ENCODE measurements at regions not wholly inside any gene's neighbourhood (a gene's known extent, or its start where the extent isn't known, plus 50 kb on each side); places are given as distances from the start of the nearest gene placed in this dataset.

GRCh38 chr14:101109347-101109638 is 205.8 kb upstream of the RTL1 start:
- Histone ChIP-seq H3K9me3 (ENCODE audit: low read length) (no peaks in the 10 kb centered on the region), H3K36me3 (ENCODE audit: insufficient read depth, low read length) (no peaks in the 10 kb centered on the region), H3K9me2 (ENCODE audit: insufficient read depth, low read length) (no peaks in the 10 kb centered on the region), H3K9ac (ENCODE audit: low read length) (no peak overlapping the region), H4K20me1 (ENCODE audit: insufficient read depth) (no peaks in the 10 kb centered on the region), H3K27me3 (ENCODE audit: insufficient read depth, low read depth, low read length) (no peaks in the 10 kb centered on the region), H2AFZ (ENCODE audit: low read depth, low read length) (no peak overlapping the region), H3F3A (ENCODE audit: insufficient read depth, low read length, poor library complexity, severe bottlenecking) (no peaks in the 10 kb centered on the region), H3K27ac (ENCODE audit: low read length) (no peak overlapping the region), H3K4me3 (ENCODE audit: low read length) (no peak overlapping the region), H3K4me2 (ENCODE audit: low read length) (no peak overlapping the region), H3K79me2 (replicated peaks; ENCODE audit: insufficient read depth, low read length) (no peaks in the 10 kb centered on the region)
- TF ChIP-seq MXI1 (conservative IDR thresholded peaks at IDR 0.05; ENCODE audit: poor library complexity, severe bottlenecking) (no peak), REST (IDR thresholded peaks at IDR 0.05; ENCODE audit: borderline replicate concordance) (no peak), TAF1 (IDR thresholded peaks at IDR 0.05; ENCODE audit: low read depth) (no peak), EZH2 (IDR thresholded peaks at IDR 0.05; ENCODE audit: borderline replicate concordance, insufficient read depth, low read length, poor library complexity, severe bottlenecking) (no peak), CTCF (IDR thresholded peaks at IDR 0.05; ENCODE audit: poor library complexity, severe bottlenecking) (no peak), RAD21 (conservative IDR thresholded peaks at IDR 0.05) (no peak), SMC3 (conservative IDR thresholded peaks at IDR 0.05; ENCODE audit: poor library complexity) (no peak), POLR2AphosphoS5 (IDR thresholded peaks at IDR 0.05) (no peak), EP300 (conservative IDR thresholded peaks at IDR 0.05; ENCODE audit: poor library complexity, severe bottlenecking) (no peak)

DNA sequence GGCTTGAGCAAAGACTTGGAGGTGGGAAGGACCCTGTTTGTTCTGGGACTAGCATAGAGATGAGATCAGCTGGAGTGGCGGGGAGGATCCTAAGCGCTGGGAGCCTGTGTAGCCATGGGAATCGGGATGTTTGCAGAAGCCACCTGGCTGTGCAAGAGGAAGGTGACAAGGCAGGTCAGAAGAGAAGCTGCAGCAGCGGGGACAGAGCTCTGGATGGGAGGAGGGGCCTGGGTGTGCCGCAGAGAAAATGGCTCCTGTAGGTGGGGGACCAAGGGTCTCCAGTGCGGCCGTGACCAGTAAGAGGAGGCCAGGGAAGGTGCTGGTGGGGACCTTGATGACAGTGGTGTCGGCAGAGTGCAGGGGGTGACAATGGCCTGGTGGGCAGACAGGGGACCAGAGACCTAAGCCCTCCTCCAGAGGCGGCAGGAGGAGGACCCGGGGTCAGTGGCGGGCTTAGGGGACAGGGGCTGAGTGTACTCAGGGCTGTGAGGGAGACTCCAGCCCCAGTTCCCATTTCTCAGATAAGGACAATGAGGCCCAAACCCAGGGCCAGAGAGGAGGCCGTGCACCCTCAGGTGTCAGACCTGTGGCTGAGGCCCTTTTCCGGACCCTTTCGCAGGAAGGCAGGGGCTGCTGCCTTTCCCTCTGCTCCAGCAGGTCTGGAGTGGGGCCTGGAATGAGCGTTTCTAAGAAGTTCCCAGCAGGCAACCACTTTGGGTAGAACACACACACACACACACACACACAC is 206.6 kb upstream of the RTL1 start:
- no peak overlapping the region for H3K4me2 ChIP-seq (ENCODE audit: low read length)
- H3K9me3 ChIP-seq (ENCODE audit: low read length), result no peaks in the 10 kb centered on the region
- no peaks in the 10 kb centered on the region for H4K20me1 ChIP-seq (ENCODE audit: insufficient read depth)
- no peaks in the 10 kb centered on the region for H3F3A ChIP-seq (ENCODE audit: insufficient read depth, low read length, poor library complexity, severe bottlenecking)
- no peaks in the 10 kb centered on the region for H3K9me2 ChIP-seq (ENCODE audit: insufficient read depth, low read length)
- H3K27me3 ChIP-seq (ENCODE audit: insufficient read depth, low read depth, low read length), result no peaks in the 10 kb centered on the region
- no peaks in the 10 kb centered on the region for H3K36me3 ChIP-seq (ENCODE audit: insufficient read depth, low read length)
- no peak overlapping the region for H3K4me3 ChIP-seq (ENCODE audit: low read length)
- no peaks in the 10 kb centered on the region for H3K79me2 ChIP-seq (replicated peaks; ENCODE audit: insufficient read depth, low read length)
- no peak for TF ChIP-seq TAF1 (IDR thresholded peaks at IDR 0.05; ENCODE audit: low read depth)
- TF ChIP-seq SMC3 (conservative IDR thresholded peaks at IDR 0.05; ENCODE audit: poor library complexity), result no peak
- TF ChIP-seq CTCF (IDR thresholded peaks at IDR 0.05; ENCODE audit: poor library complexity, severe bottlenecking), result no peak
- TF ChIP-seq POLR2AphosphoS5 (IDR thresholded peaks at IDR 0.05), result no peak
- no peak for TF ChIP-seq REST (IDR thresholded peaks at IDR 0.05; ENCODE audit: borderline replicate concordance)
- TF ChIP-seq MXI1 (conservative IDR thresholded peaks at IDR 0.05; ENCODE audit: poor library complexity, severe bottlenecking), result no peak
- TF ChIP-seq EZH2 (IDR thresholded peaks at IDR 0.05; ENCODE audit: borderline replicate concordance, insufficient read depth, low read length, poor library complexity, severe bottlenecking), result no peak
- no peak for TF ChIP-seq RAD21 (conservative IDR thresholded peaks at IDR 0.05)
- TF ChIP-seq EP300 (conservative IDR thresholded peaks at IDR 0.05; ENCODE audit: poor library complexity, severe bottlenecking), result no peak
- H3K9ac ChIP-seq (ENCODE audit: low read length), result no peak overlapping the region
- H3K27ac ChIP-seq (ENCODE audit: low read length), result no peak overlapping the region
- H2AFZ ChIP-seq (ENCODE audit: low read depth, low read length), result no peak overlapping the region

All from neural cell (in vitro differentiated cells).